ENCODE measurements at regions not wholly inside any gene's neighbourhood (a gene's known extent, or its start where the extent isn't known, plus 50 kb on each side); places are given as distances from the start of the nearest gene placed in this dataset.

DNA sequence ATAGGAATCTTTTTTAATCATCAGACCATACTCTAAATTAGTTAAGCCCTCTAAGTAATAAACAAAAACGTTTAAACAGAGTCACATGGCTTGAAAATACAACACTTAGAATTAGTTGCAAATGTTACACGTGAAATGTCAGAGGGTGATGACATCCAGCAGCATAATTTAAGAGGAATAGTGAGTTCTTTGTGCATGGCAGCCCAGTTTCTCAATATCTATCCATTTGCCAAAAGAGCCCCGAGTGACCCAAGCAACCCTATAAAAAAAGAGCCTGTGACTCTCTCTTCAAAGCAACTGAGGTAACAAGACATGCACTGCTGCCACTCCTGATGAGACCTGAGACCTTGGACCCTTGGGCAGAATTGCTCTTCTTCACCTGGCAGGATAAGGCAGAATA, 96.9 kb upstream of the RASA1 start:
- TF ChIP-seq, protein P1, sequence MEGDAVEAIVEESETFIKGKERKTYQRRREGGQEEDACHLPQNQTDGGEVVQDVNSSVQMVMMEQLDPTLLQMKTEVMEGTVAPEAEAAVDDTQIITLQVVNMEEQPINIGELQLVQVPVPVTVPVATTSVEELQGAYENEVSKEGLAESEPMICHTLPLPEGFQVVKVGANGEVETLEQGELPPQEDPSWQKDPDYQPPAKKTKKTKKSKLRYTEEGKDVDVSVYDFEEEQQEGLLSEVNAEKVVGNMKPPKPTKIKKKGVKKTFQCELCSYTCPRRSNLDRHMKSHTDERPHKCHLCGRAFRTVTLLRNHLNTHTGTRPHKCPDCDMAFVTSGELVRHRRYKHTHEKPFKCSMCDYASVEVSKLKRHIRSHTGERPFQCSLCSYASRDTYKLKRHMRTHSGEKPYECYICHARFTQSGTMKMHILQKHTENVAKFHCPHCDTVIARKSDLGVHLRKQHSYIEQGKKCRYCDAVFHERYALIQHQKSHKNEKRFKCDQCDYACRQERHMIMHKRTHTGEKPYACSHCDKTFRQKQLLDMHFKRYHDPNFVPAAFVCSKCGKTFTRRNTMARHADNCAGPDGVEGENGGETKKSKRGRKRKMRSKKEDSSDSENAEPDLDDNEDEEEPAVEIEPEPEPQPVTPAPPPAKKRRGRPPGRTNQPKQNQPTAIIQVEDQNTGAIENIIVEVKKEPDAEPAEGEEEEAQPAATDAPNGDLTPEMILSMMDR (IDR thresholded peaks at IDR 0.05) = no peak
- TF ChIP-seq EP300 (IDR thresholded peaks at IDR 0.05) = no peak
- TF ChIP-seq POLR2A (IDR thresholded peaks at IDR 0.05) = no peak
